ENCODE measurements at regions not wholly inside any gene's neighbourhood (a gene's known extent, or its start where the extent isn't known, plus 50 kb on each side); places are given as distances from the start of the nearest gene placed in this dataset.

GRCh38 chr6:15132167-15132566, 113.7 kb upstream of the JARID2 start:
- TF ChIP-seq CTCF (IDR thresholded peaks at IDR 0.05; ENCODE audit: low read depth, low read length) = no peak
- no peak for DNase-seq (ENCODE audit: low read depth in 2 of 2)
- H3K4me3 ChIP-seq (replicated peaks in 1 of 2; ENCODE audit: low read depth in 2 of 2, low read length in 2 of 2) = no peak overlapping the region

GRCh38 chr6:15132854-15133670, 112.8 kb upstream of the JARID2 start:
- DNase-seq (ENCODE audit: low read depth in 2 of 2) = peak; percentile 33 to 85
- no peak for TF ChIP-seq CTCF (IDR thresholded peaks at IDR 0.05; ENCODE audit: low read depth, low read length)
- no peak overlapping the region for H3K4me3 ChIP-seq (replicated peaks in 1 of 2; ENCODE audit: low read depth in 2 of 2, low read length in 2 of 2)

GRCh38 chr6:15137086-15137485, 108.8 kb upstream of the JARID2 start:
- TF ChIP-seq CTCF (IDR thresholded peaks at IDR 0.05; ENCODE audit: low read depth, low read length) = no peak
- DNase-seq (ENCODE audit: low read depth in 2 of 2) = no peak
- H3K4me3 ChIP-seq (replicated peaks in 1 of 2; ENCODE audit: low read depth in 2 of 2, low read length in 2 of 2) = no peak overlapping the region

- TF ChIP-seq CTCF (IDR thresholded peaks at IDR 0.05; ENCODE audit: low read depth, low read length) = no peak
Measured at GRCh38 chr6:15143086-15143485, 102.8 kb upstream of the JARID2 start.

GRCh38 chr6:15143540-15143939, 102.3 kb upstream of the JARID2 start:
- no peak overlapping the region for H3K4me3 ChIP-seq (replicated peaks in 1 of 2; ENCODE audit: low read depth in 2 of 2, low read length in 2 of 2)
- DNase-seq (ENCODE audit: low read depth in 2 of 2) = no peak
- TF ChIP-seq CTCF (IDR thresholded peaks at IDR 0.05; ENCODE audit: low read depth, low read length) = no peak

More at GRCh38 chr6:15143086-15143485, 102.8 kb upstream of the JARID2 start:
- no peak overlapping the region for H3K4me3 ChIP-seq (replicated peaks in 1 of 2; ENCODE audit: low read depth in 2 of 2, low read length in 2 of 2)
- no peak for DNase-seq (ENCODE audit: low read depth in 2 of 2)

GRCh38 chr6:15145821-15146220, 100.0 kb upstream of the JARID2 start:
- TF ChIP-seq CTCF (IDR thresholded peaks at IDR 0.05; ENCODE audit: low read depth, low read length) = no peak
- no peak for DNase-seq (ENCODE audit: low read depth in 2 of 2)
- no peak overlapping the region for H3K4me3 ChIP-seq (replicated peaks in 1 of 2; ENCODE audit: low read depth in 2 of 2, low read length in 2 of 2)
